Upper lobe of right lung (tissue), 1 donor: ENCODE measurements at regions not wholly inside any gene's neighbourhood (a gene's known extent, or its start where the extent isn't known, plus 50 kb on each side); places are given as distances from the start of the nearest gene placed in this dataset.

ENCODE experiments used
- ATAC-seq: fragments of 200-7000 bp; cut with Tn5 transposase; one replicate; pipeline ENCODE4 v1.9.1; 2020; ENCODE audit warnings: mild to moderate bottlenecking, moderate library complexity
- DNase-seq: peaks from one replicate; pipeline ENCODE4 v3.0.0-alpha.2; 2020
- H3K27ac ChIP-seq: fragments of 200-600 bp; one replicate; pipeline ENCODE4 v1.8.0; 2022
- H3K27me3 ChIP-seq: fragments of 200-600 bp; one replicate; pipeline ENCODE4 v1.8.0; 2022; ENCODE audit warnings: mild to moderate bottlenecking
- H3K36me3 ChIP-seq: fragments of 200-600 bp; one replicate; pipeline ENCODE4 v1.8.0; 2022
- H3K4me1 ChIP-seq: fragments of 200-600 bp; one replicate; pipeline ENCODE4 v1.8.0; 2022
- H3K4me3 ChIP-seq: fragments of 200-600 bp; one replicate; pipeline ENCODE4 v1.8.0; 2022; ENCODE audit warnings: mild to moderate bottlenecking
- H3K9me3 ChIP-seq: fragments of 200-600 bp; one replicate; pipeline ENCODE4 v1.8.0; 2022
- intact Hi-C: fragments of 100-400 bp; cut with DNase I; formaldehyde crosslinking; loops from one replicate; pipeline ENCODE4 v1.11.0; 2022
- TF ChIP-seq, protein P1 (sequence below): fragments of 200-600 bp; IDR thresholded peaks from one replicate; pipeline ENCODE4 v1.8.0; 2022; ENCODE audit warnings: antibody characterized with exemption
- donor health status: DM: no; HTN: yes; CAD: no; lungs with severe emphysema.

GRCh38 chr18:40055262-40055661, 1899.8 kb upstream of the PIK3C3 start:
- Histone ChIP-seq H3K27me3 (no peaks in the 10 kb centered on the region), H3K4me1 (no peaks in the 10 kb centered on the region), H3K27ac (no peak overlapping the region), H3K4me3 (no peak overlapping the region), H3K9me3 (no peaks in the 10 kb centered on the region), H3K36me3 (no peaks in the 10 kb centered on the region)
- TF ChIP-seq, protein P1, sequence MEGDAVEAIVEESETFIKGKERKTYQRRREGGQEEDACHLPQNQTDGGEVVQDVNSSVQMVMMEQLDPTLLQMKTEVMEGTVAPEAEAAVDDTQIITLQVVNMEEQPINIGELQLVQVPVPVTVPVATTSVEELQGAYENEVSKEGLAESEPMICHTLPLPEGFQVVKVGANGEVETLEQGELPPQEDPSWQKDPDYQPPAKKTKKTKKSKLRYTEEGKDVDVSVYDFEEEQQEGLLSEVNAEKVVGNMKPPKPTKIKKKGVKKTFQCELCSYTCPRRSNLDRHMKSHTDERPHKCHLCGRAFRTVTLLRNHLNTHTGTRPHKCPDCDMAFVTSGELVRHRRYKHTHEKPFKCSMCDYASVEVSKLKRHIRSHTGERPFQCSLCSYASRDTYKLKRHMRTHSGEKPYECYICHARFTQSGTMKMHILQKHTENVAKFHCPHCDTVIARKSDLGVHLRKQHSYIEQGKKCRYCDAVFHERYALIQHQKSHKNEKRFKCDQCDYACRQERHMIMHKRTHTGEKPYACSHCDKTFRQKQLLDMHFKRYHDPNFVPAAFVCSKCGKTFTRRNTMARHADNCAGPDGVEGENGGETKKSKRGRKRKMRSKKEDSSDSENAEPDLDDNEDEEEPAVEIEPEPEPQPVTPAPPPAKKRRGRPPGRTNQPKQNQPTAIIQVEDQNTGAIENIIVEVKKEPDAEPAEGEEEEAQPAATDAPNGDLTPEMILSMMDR, result no peak
- ATAC-seq, result no peak
- DNase-seq, result no peak
- intact Hi-C loops, result no loop called here

GRCh38 chr18:40049716-40050115, 1905.3 kb upstream of the PIK3C3 start:
- no peaks in the 10 kb centered on the region for H3K9me3 ChIP-seq

GRCh38 chr18:40048886-40049650, 1906.0 kb upstream of the PIK3C3 start:
- Histone ChIP-seq H3K27ac (no peak overlapping the region), H3K4me1 (no peaks in the 10 kb centered on the region), H3K9me3 (no peaks in the 10 kb centered on the region), H3K36me3 (no peaks in the 10 kb centered on the region), H3K27me3 (no peaks in the 10 kb centered on the region), H3K4me3 (no peak overlapping the region)
- DNase-seq (no peak), ATAC-seq (no peak)
- TF ChIP-seq, protein P1, result no peak
- intact Hi-C loops, result no loop called here

More at GRCh38 chr18:40049716-40050115, 1905.3 kb upstream of the PIK3C3 start:
- no peak for DNase-seq
- Histone ChIP-seq H3K36me3 (no peaks in the 10 kb centered on the region), H3K27ac (no peak overlapping the region), H3K27me3 (no peaks in the 10 kb centered on the region), H3K4me3 (no peak overlapping the region), H3K4me1 (no peaks in the 10 kb centered on the region)
- intact Hi-C loops, result no loop called here
- TF ChIP-seq, protein P1, result no peak
- ATAC-seq, result no peak

- no peak for DNase-seq
- TF ChIP-seq, protein P1, result no peak
- Histone ChIP-seq H3K4me3 (no peak overlapping the region), H3K9me3 (no peaks in the 10 kb centered on the region), H3K4me1 (no peaks in the 10 kb centered on the region), H3K27ac (no peak overlapping the region), H3K27me3 (no peaks in the 10 kb centered on the region), H3K36me3 (no peaks in the 10 kb centered on the region)
- no peak for ATAC-seq
- intact Hi-C loops, result no loop called here
Observed at GRCh38 chr18:40048253-40048652, 1906.8 kb upstream of the PIK3C3 start.

DNA sequence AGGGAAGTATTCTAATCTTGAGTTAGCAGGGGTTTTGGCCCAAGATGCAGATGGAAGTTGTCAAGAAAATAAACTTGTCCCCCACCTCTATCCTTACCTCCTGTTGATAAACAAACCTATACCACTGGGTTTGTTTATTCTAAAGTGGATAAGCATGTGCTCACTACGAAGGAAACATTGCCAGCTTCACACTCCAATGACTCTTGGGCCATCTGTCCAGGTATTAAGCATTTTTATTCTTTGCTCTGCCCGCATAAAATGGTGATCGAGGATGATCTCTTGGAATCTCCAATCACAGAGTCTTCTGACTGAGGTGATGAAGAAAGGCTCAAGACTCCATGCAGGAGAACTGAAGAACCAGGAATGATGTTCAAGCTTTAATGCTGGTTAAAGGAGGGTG, 1908.4 kb upstream of the PIK3C3 start:
- TF ChIP-seq, protein P1, result no peak
- Histone ChIP-seq H3K36me3 (no peaks in the 10 kb centered on the region), H3K27me3 (no peaks in the 10 kb centered on the region), H3K27ac (no peak overlapping the region), H3K4me1 (no peaks in the 10 kb centered on the region), H3K4me3 (no peak overlapping the region), H3K9me3 (no peaks in the 10 kb centered on the region)
- ATAC-seq (no peak), DNase-seq (no peak)
- intact Hi-C loops, result no loop called here
